ENCODE measurements at regions not wholly inside any gene's neighbourhood (a gene's known extent, or its start where the extent isn't known, plus 50 kb on each side); places are given as distances from the start of the nearest gene placed in this dataset.

- TF ChIP-seq CTCF (IDR thresholded peaks at IDR 0.05), result no peak
- DNase-seq, result no peak
- no peaks in the 10 kb centered on the region for H3K4me1 ChIP-seq (ENCODE audit: low read depth)
- intact Hi-C loops (cut with DNase I, micrococcal nuclease), result no loop called here
- no peak for ATAC-seq
- no peaks in the 10 kb centered on the region for H3K9me3 ChIP-seq
- H3K4me3 ChIP-seq, result no peak overlapping the region
- H3K36me3 ChIP-seq (ENCODE audit: low read depth), result no peaks in the 10 kb centered on the region
Measured at GRCh38 chr9:88673886-88674285, 138.9 kb downstream of the NXNL2 start.

GRCh38 chr9:88676644-88677043, 141.7 kb downstream of the NXNL2 start:
- DNase-seq (no peak), ATAC-seq (no peak)
- intact Hi-C loops (cut with DNase I, micrococcal nuclease), result no loop called here
- Histone ChIP-seq H3K4me1 (ENCODE audit: low read depth) (no peaks in the 10 kb centered on the region), H3K36me3 (ENCODE audit: low read depth) (no peaks in the 10 kb centered on the region), H3K4me3 (no peak overlapping the region), H3K9me3 (no peaks in the 10 kb centered on the region)
- TF ChIP-seq CTCF (IDR thresholded peaks at IDR 0.05), result no peak

- H3K4me1 ChIP-seq (ENCODE audit: low read depth), result no peaks in the 10 kb centered on the region
- DNase-seq (no peak), ATAC-seq (no peak)
- no peaks in the 10 kb centered on the region for H3K9me3 ChIP-seq
- no peaks in the 10 kb centered on the region for H3K36me3 ChIP-seq (ENCODE audit: low read depth)
- TF ChIP-seq CTCF (IDR thresholded peaks at IDR 0.05), result no peak
- intact Hi-C loops (cut with DNase I, micrococcal nuclease), result no loop called here
- no peak overlapping the region for H3K4me3 ChIP-seq
Measured at GRCh38 chr9:88678008-88678407, 143.0 kb downstream of the NXNL2 start.

GRCh38 chr9:88678431-88678830, 143.5 kb downstream of the NXNL2 start:
- no peaks in the 10 kb centered on the region for H3K9me3 ChIP-seq
- H3K4me3 ChIP-seq, result no peak overlapping the region
- intact Hi-C loops (cut with DNase I, micrococcal nuclease), result no loop called here
- no peaks in the 10 kb centered on the region for H3K4me1 ChIP-seq (ENCODE audit: low read depth)
- no peak for ATAC-seq
- TF ChIP-seq CTCF (IDR thresholded peaks at IDR 0.05), result no peak
- no peaks in the 10 kb centered on the region for H3K36me3 ChIP-seq (ENCODE audit: low read depth)
- no peak for DNase-seq

GRCh38 chr9:88680041-88680440, 145.1 kb downstream of the NXNL2 start:
- no peak for DNase-seq
- no peak for TF ChIP-seq CTCF (IDR thresholded peaks at IDR 0.05)
- H3K4me1 ChIP-seq (ENCODE audit: low read depth), result no peaks in the 10 kb centered on the region
- no peak overlapping the region for H3K4me3 ChIP-seq
- no peaks in the 10 kb centered on the region for H3K36me3 ChIP-seq (ENCODE audit: low read depth)
- ATAC-seq, result no peak
- no peaks in the 10 kb centered on the region for H3K9me3 ChIP-seq
- intact Hi-C loops (cut with DNase I, micrococcal nuclease), result no loop called here

- DNase-seq (no peak), ATAC-seq (no peak)
- intact Hi-C loops (cut with DNase I, micrococcal nuclease), result no loop called here
- Histone ChIP-seq H3K4me1 (ENCODE audit: low read depth) (no peaks in the 10 kb centered on the region), H3K36me3 (ENCODE audit: low read depth) (no peaks in the 10 kb centered on the region), H3K4me3 (no peak overlapping the region), H3K9me3 (no peaks in the 10 kb centered on the region)
- TF ChIP-seq CTCF (IDR thresholded peaks at IDR 0.05), result no peak
Measured at GRCh38 chr9:88680505-88681160, 145.7 kb downstream of the NXNL2 start.

All from mucosa of descending colon (tissue), 3 donors.